ENCODE measurements at regions not wholly inside any gene's neighbourhood (a gene's known extent, or its start where the extent isn't known, plus 50 kb on each side); places are given as distances from the start of the nearest gene placed in this dataset.

DNA sequence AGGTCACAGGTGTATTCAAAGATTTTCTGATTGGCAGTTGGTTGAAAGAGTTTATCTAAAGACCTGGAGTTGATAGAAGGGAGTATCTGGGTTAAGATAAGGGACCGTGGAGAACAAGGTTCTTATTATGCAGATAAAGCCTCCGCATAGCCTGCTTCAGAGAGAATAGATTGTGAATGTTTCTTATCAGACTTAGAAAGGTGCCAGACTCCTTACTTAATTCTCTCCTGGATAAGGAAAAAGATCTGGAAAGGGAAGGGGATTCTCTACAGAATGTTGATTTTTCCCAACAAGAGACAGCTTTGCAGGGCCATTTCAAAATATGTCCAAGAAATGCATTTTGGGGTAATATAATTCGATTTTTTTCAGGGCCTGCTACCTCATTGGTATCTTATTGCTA lies 341.3 kb upstream of the RARB start:
- Histone ChIP-seq H4K20me1 (ENCODE audit: control insufficient read depth, insufficient read depth) (no peaks in the 10 kb centered on the region), H3K4me2 (ENCODE audit: control insufficient read depth, insufficient read depth) (no peak overlapping the region), H3K9ac (ENCODE audit: control insufficient read depth, insufficient read depth, low read length) (no peak overlapping the region), H2AFZ (ENCODE audit: control insufficient read depth, low read depth, low read length) (no peak overlapping the region), H3K4me1 (ENCODE audit: control insufficient read depth, insufficient read depth, low read length) (no peaks in the 10 kb centered on the region), H3K27ac (ENCODE audit: control insufficient read depth, insufficient read depth) (no peak overlapping the region), H3K27me3 (replicated peaks in 1 of 2; ENCODE audit: control insufficient read depth in 2 of 2, insufficient read depth in 2 of 2, low read length in 1 of 2) (no peaks in the 10 kb centered on the region), H3K79me2 (ENCODE audit: control insufficient read depth, insufficient read depth, low read length) (no peaks in the 10 kb centered on the region), H3K4me3 (no peak overlapping the region), H3K9me3 (replicated peaks; ENCODE audit: control insufficient read depth, insufficient read depth, low read length) (no peaks in the 10 kb centered on the region), H3K36me3 (ENCODE audit: control insufficient read depth in 2 of 2, insufficient read depth in 2 of 2, low read length in 1 of 2) (no peaks in the 10 kb centered on the region)
- ChIA-PET SMC1A (ENCODE audit: uncharacterized antibody, unreplicated experiment) (no interaction called here), POLR2A (no interaction called here), RAD21 (ENCODE audit: unreplicated experiment) (no interaction called here), CTCF (no interaction called here)
- in situ Hi-C loops (cut with MboI) (no loop called here), intact Hi-C loops (cut with micrococcal nuclease; ENCODE audit: unreplicated experiment) (no loop called here)
- ATAC-seq (no peak), DNase-seq (ENCODE audit: low read depth, low spot score) (no peak), FAIRE-seq (no peak)
- TF ChIP-seq POLR2AphosphoS5 (IDR thresholded peaks at IDR 0.05; ENCODE audit: low read length) (no peak), BMI1 (IDR thresholded peaks at IDR 0.05; ENCODE audit: borderline replicate concordance) (no peak), EGR1 (IDR thresholded peaks at IDR 0.05; ENCODE audit: borderline replicate concordance in 1 of 2, low read depth in 2 of 2, low read length in 2 of 2) (no peak), MYC (IDR thresholded peaks at IDR 0.05; ENCODE audit: insufficient read depth, insufficient read length, insufficient replicate concordance, low read length, severe bottlenecking) (no peak), BCL11A (IDR thresholded peaks at IDR 0.05; ENCODE audit: low read depth, low read length) (no peak), ZNF207 (IDR thresholded peaks at IDR 0.05; ENCODE audit: borderline replicate concordance) (no peak), RAD51 (IDR thresholded peaks at IDR 0.05) (no peak), SRF (IDR thresholded peaks at IDR 0.05; ENCODE audit: low read depth in 2 of 2, low read length in 2 of 2) (no peak), ZZZ3 (IDR thresholded peaks at IDR 0.05; ENCODE audit: control insufficient read depth, insufficient read length, low read depth) (no peak), HCFC1 (IDR thresholded peaks at IDR 0.05; ENCODE audit: low read length) (no peak)
- TF ChIP-seq, protein P1, sequence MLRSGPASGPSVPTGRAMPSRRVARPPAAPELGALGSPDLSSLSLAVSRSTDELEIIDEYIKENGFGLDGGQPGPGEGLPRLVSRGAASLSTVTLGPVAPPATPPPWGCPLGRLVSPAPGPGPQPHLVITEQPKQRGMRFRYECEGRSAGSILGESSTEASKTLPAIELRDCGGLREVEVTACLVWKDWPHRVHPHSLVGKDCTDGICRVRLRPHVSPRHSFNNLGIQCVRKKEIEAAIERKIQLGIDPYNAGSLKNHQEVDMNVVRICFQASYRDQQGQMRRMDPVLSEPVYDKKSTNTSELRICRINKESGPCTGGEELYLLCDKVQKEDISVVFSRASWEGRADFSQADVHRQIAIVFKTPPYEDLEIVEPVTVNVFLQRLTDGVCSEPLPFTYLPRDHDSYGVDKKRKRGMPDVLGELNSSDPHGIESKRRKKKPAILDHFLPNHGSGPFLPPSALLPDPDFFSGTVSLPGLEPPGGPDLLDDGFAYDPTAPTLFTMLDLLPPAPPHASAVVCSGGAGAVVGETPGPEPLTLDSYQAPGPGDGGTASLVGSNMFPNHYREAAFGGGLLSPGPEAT (IDR thresholded peaks at IDR 0.05; ENCODE audit: low read depth) = no peak
- TF ChIP-seq, protein P2, sequence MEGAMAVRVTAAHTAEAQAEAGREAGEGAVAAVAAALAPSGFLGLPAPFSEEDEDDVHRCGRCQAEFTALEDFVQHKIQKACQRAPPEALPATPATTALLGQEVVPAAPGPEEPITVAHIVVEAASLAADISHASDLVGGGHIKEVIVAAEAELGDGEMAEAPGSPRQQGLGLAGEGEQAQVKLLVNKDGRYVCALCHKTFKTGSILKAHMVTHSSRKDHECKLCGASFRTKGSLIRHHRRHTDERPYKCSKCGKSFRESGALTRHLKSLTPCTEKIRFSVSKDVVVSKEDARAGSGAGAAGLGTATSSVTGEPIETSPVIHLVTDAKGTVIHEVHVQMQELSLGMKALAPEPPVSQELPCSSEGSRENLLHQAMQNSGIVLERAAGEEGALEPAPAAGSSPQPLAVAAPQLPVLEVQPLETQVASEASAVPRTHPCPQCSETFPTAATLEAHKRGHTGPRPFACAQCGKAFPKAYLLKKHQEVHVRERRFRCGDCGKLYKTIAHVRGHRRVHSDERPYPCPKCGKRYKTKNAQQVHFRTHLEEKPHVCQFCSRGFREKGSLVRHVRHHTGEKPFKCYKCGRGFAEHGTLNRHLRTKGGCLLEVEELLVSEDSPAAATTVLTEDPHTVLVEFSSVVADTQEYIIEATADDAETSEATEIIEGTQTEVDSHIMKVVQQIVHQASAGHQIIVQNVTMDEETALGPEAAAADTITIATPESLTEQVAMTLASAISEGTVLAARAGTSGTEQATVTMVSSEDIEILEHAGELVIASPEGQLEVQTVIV (IDR thresholded peaks at IDR 0.05; ENCODE audit: borderline replicate concordance, partially characterized antibody) = no peak
- 32% methylated on average over 3 of the region's 3 CpGs for WGBS (ENCODE audit: insufficient coverage, insufficient replicate concordance, low lambda C conversion rate, missing lambda C conversion rate)
- no TSS peak for BruUV-seq (replicated peaks)

Data from GM12878 (cell line).